Type B pancreatic cell (in vitro differentiated cells): ENCODE measurements at regions not wholly inside any gene's neighbourhood (a gene's known extent, or its start where the extent isn't known, plus 50 kb on each side); places are given as distances from the start of the nearest gene placed in this dataset.
A peak's percentile ranks its signal among the peaks of the same experiment; 100 is the strongest.

Source experiments
- DNase-seq: peaks from one replicate; pipeline ENCODE4 v3.0.0; 2021; ENCODE audit warnings: mixed read lengths; ENCODE audit not compliant: unreplicated experiment; ENCODE audit errors: extremely low spot score
- H3K27ac Mint-ChIP-seq: 2 replicates; pipeline ENCODE4 v1.8.0; 2021; ENCODE audit warnings: mild to moderate bottlenecking, mixed read lengths
- H3K27me3 Mint-ChIP-seq: 2 replicates; pipeline ENCODE4 v1.8.0; 2021; ENCODE audit warnings: mixed read lengths
- H3K36me3 Mint-ChIP-seq: 2 replicates; pipeline ENCODE4 v1.8.0; 2021; ENCODE audit warnings: mixed read lengths
- H3K4me1 Mint-ChIP-seq: one replicate; pipeline ENCODE4 v1.8.0; 2021; ENCODE audit warnings: mixed read lengths; ENCODE audit not compliant: unreplicated experiment
- H3K4me3 Mint-ChIP-seq: 2 replicates; pipeline ENCODE4 v1.8.0; 2021; ENCODE audit warnings: mild to moderate bottlenecking, mixed read lengths
- H3K9me3 Mint-ChIP-seq: 2 replicates; pipeline ENCODE4 v1.8.0; 2021; ENCODE audit warnings: mixed read lengths
- CTCF ChIP-seq: fragments of 200-600 bp; sonication (generic); conservative IDR thresholded peaks from 2 replicates; pipeline ENCODE4 v1.5.0; 2021; ENCODE audit warnings: antibody characterized with exemption, mild to moderate bottlenecking

- H3K4me3 Mint-ChIP-seq, result no peak overlapping the region
- TF ChIP-seq CTCF, result no peak
- H3K36me3 Mint-ChIP-seq, result no peaks in the 10 kb centered on the region
- peaks cover under 1% of the 10 kb centered on the region for H3K27me3 Mint-ChIP-seq
- no peak for DNase-seq
- H3K27ac Mint-ChIP-seq, result no peak overlapping the region
- H3K4me1 Mint-ChIP-seq, result peaks cover 12% of the 10 kb centered on the region
- peaks cover 6% of the 10 kb centered on the region for H3K9me3 Mint-ChIP-seq
Measured at GRCh38 chr2:236342951-236343350, 78.7 kb upstream of the ASB18 start.

GRCh38 chr2:236343400-236344161, 79.4 kb upstream of the ASB18 start:
- Mint-ChIP-seq H3K27me3 (peaks cover 3% of the 10 kb centered on the region), H3K4me3 (no peak overlapping the region), H3K27ac (no peak overlapping the region), H3K9me3 (peaks cover 6% of the 10 kb centered on the region), H3K36me3 (no peaks in the 10 kb centered on the region), H3K4me1 (peaks cover 11% of the 10 kb centered on the region)
- peak; percentile 91 for TF ChIP-seq CTCF
- DNase-seq, result no peak

- no peaks in the 10 kb centered on the region for H3K36me3 Mint-ChIP-seq
- H3K27me3 Mint-ChIP-seq, result peaks cover 3% of the 10 kb centered on the region
Measured at GRCh38 chr2:236344446-236344845, 80.2 kb upstream of the ASB18 start.

GRCh38 chr2:236345081-236345714, 81.0 kb upstream of the ASB18 start:
- TF ChIP-seq CTCF, result no peak
- peaks cover 11% of the 10 kb centered on the region for H3K4me1 Mint-ChIP-seq
- H3K4me3 Mint-ChIP-seq, result no peak overlapping the region
- H3K27me3 Mint-ChIP-seq, result peaks cover 3% of the 10 kb centered on the region
- DNase-seq, result no peak
- H3K9me3 Mint-ChIP-seq, result no peaks in the 10 kb centered on the region
- H3K27ac Mint-ChIP-seq, result no peak overlapping the region
- no peaks in the 10 kb centered on the region for H3K36me3 Mint-ChIP-seq

More at GRCh38 chr2:236344446-236344845, 80.2 kb upstream of the ASB18 start:
- no peak for TF ChIP-seq CTCF
- H3K4me3 Mint-ChIP-seq, result no peak overlapping the region
- H3K27ac Mint-ChIP-seq, result no peak overlapping the region
- H3K4me1 Mint-ChIP-seq, result peaks cover 11% of the 10 kb centered on the region
- no peak for DNase-seq
- H3K9me3 Mint-ChIP-seq, result peaks cover 3% of the 10 kb centered on the region

- Mint-ChIP-seq H3K27ac (no peak overlapping the region), H3K4me3 (no peak overlapping the region), H3K36me3 (no peaks in the 10 kb centered on the region), H3K4me1 (peaks cover 11% of the 10 kb centered on the region), H3K27me3 (peaks cover 3% of the 10 kb centered on the region), H3K9me3 (no peaks in the 10 kb centered on the region)
- no peak for TF ChIP-seq CTCF
- DNase-seq, result no peak
Measured at GRCh38 chr2:236346366-236346765, 82.2 kb upstream of the ASB18 start.
